ENCODE measurements at regions not wholly inside any gene's neighbourhood (a gene's known extent, or its start where the extent isn't known, plus 50 kb on each side); places are given as distances from the start of the nearest gene placed in this dataset.

- TF ChIP-seq, protein P1, sequence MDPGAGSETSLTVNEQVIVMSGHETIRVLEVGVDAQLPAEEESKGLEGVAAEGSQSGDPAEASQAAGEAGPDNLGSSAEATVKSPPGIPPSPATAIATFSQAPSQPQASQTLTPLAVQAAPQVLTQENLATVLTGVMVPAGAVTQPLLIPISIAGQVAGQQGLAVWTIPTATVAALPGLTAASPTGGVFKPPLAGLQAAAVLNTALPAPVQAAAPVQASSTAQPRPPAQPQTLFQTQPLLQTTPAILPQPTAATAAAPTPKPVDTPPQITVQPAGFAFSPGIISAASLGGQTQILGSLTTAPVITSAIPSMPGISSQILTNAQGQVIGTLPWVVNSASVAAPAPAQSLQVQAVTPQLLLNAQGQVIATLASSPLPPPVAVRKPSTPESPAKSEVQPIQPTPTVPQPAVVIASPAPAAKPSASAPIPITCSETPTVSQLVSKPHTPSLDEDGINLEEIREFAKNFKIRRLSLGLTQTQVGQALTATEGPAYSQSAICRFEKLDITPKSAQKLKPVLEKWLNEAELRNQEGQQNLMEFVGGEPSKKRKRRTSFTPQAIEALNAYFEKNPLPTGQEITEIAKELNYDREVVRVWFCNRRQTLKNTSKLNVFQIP (CRISPR knock-in tag; IDR thresholded peaks at IDR 0.05; ENCODE audit: borderline replicate concordance, low read depth), result no peak
- TF ChIP-seq PPARA (CRISPR knock-in tag; IDR thresholded peaks at IDR 0.05; ENCODE audit: borderline replicate concordance), result no peak
- TF ChIP-seq TCF4 (CRISPR knock-in tag; IDR thresholded peaks at IDR 0.05; ENCODE audit: borderline replicate concordance), result no peak
- TF ChIP-seq ZC3H10 (CRISPR knock-in tag; IDR thresholded peaks at IDR 0.05), result no peak
- TF ChIP-seq RARB (CRISPR knock-in tag; IDR thresholded peaks at IDR 0.05), result no peak
- TF ChIP-seq ZFP3 (CRISPR knock-in tag; IDR thresholded peaks at IDR 0.05), result no peak
- TF ChIP-seq, protein P2, sequence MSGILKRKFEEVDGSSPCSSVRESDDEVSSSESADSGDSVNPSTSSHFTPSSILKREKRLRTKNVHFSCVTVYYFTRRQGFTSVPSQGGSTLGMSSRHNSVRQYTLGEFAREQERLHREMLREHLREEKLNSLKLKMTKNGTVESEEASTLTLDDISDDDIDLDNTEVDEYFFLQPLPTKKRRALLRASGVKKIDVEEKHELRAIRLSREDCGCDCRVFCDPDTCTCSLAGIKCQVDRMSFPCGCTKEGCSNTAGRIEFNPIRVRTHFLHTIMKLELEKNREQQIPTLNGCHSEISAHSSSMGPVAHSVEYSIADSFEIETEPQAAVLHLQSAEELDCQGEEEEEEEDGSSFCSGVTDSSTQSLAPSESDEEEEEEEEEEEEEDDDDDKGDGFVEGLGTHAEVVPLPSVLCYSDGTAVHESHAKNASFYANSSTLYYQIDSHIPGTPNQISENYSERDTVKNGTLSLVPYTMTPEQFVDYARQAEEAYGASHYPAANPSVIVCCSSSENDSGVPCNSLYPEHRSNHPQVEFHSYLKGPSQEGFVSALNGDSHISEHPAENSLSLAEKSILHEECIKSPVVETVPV (CRISPR knock-in tag; IDR thresholded peaks at IDR 0.05), result no peak
- no peak for TF ChIP-seq OSR1 (CRISPR knock-in tag; IDR thresholded peaks at IDR 0.05)
Observed at GRCh38 chr6:6901945-6902344, 205.8 kb upstream of the RREB1 start.

Measured in SK-N-SH treated with all-trans-retinoic acid at 6 μM for 48 hours (cell line).